ENCODE measurements at regions not wholly inside any gene's neighbourhood (a gene's known extent, or its start where the extent isn't known, plus 50 kb on each side); places are given as distances from the start of the nearest gene placed in this dataset.
"Not testable (repeated sequence)": the region's sequence is repeated elsewhere in the genome, so short reads cannot be mapped to it uniquely, and the experiment has no call there.

DNA sequence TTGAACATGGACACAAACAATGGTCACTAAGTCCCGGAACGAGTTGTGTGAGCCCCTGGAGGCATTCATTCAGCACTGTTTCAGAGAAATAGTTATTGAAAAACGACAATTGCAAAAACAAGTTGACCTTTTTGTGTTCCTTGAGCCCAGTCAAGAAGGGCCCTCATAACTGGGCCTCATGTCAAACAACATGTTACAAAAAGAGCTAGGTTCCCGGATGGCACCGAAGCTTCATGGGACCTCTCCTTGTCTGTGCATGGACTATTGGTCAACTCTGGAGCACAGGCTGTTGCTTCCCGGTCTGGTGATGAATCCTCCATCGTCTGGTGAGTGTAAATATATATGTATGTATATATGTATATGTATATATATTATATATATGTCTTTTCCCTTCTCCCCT is 176.6 kb downstream of the ALG10 start:
- DNase-seq = no peak

- no peak for DNase-seq
Observed at GRCh38 chr12:34203866-34204620, 181.7 kb downstream of the ALG10 start.

GRCh38 chr12:34204830-34205285 is 182.6 kb downstream of the ALG10 start:
- DNase-seq = no peak

GRCh38 chr12:34205401-34205800 is 183.1 kb downstream of the ALG10 start:
- no peak for DNase-seq

- DNase-seq = no peak
Observed at GRCh38 chr12:34206061-34206785, 183.9 kb downstream of the ALG10 start.

GRCh38 chr12:34207858-34208257 is 185.6 kb downstream of the ALG10 start:
- no peak for DNase-seq

DNA sequence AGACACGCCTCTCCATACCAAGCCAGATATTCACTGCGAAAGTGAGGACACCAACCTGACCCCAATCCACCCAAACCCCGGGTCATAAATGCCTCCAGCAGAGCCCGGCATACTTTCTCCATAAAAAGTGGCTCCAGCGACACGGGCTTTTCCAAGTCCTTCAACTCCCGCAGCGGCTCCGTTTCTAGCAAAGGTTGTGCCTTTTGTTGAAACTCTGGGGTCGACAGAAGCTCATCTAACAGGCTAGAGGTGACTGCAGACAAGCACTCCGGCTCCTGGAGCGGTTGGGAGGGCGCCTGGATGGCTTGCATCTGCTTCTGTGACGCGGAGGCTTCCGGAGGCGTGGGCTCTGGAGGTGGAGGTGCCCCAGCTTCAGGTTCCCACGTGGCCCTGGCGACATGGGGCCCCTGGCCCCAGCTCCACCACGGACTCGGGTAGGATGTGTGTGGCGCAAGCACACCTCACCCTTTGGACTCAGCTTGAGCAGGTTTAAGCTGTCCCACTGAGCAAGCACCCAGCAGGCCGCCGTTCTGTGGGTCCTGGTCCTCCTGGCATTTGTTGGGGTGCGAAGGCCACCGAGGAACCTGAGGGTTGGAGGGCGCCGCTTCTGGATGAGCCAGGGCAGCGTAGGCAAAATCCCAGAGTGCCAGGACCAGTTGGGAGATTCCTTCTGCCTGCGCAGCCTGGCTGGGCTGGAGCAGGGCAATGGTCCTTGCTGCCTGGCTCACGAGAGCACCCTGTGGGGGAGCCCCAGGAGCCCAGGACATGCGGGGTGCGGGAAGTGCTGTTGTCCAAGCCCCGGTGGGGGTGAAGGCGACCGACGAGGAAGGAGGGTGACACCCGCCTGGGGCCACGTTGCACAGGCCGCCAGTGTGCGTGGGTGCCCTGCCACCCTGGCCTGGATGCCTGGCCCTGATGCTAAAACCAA is 186.3 kb downstream of the ALG10 start:
- DNase-seq = no peak

GRCh38 chr12:34209259-34209835 is 187.1 kb downstream of the ALG10 start:
- no peak for DNase-seq

- no peak for DNase-seq
Observed at GRCh38 chr12:34210183-34210582, 187.9 kb downstream of the ALG10 start.

- no peak for DNase-seq
Observed at GRCh38 chr12:34210689-34211530, 188.6 kb downstream of the ALG10 start.

GRCh38 chr12:34212651-34213050 is 190.4 kb downstream of the ALG10 start:
- no peak for DNase-seq

DNA sequence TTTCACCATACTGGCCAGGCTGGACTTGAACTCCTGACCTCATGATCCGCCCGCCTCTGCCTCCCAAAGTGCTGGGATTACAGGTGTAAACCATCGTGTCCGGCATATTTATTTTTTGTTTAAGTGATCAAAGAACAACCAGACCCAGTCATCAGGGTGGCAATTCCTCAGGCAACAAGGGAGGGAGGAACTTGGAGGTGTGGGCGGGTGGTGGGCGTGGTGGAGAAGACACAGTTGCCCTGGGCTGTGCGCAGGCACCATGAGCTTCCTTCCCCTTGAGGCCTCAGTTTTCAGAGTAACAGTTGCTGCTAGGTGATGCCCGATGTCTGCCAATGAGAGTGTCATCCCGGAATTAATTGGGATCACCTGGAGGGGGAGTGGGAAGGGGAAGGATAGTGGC is 191.7 kb downstream of the ALG10 start:
- no peak for DNase-seq

GRCh38 chr12:34215213-34215892 is 193.1 kb downstream of the ALG10 start:
- DNase-seq = no peak

GRCh38 chr12:34215893-34216285 is 193.6 kb downstream of the ALG10 start:
- DNase-seq = no peak

GRCh38 chr12:34217660-34218059 is 195.4 kb downstream of the ALG10 start:
- no peak for DNase-seq

- no peak for DNase-seq
Observed at GRCh38 chr12:34218193-34219045, 196.1 kb downstream of the ALG10 start.

GRCh38 chr12:34219046-34219770 is 196.9 kb downstream of the ALG10 start:
- DNase-seq = no peak

- not testable (repeated sequence) for DNase-seq
Observed at GRCh38 chr12:34220079-34220478, 197.8 kb downstream of the ALG10 start.

GRCh38 chr12:34223640-34224039 is 201.3 kb downstream of the ALG10 start:
- DNase-seq = no peak

DNA sequence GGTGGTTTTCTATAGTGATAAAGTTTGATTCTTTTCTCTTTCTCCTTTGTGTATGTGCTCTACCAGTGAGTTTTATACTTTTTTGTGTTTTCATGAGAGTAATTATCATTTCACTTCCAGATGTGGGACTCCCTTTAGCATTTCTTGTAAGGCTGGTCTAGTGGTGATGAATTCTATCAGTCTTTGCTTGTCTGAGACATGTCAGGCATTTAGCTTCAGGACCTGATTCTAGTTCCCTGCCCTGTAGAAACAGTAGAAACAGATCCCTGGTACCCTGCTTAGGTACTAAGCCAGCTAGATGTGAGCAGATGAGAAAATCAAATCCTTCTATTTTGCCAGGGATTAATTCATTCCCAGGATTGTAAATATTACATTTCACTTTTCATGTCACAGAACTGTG is 203.7 kb downstream of the ALG10 start:
- DNase-seq = not testable (repeated sequence)

All from right hindlimb (tissue), 1 donor.